HepG2 (cell line): ENCODE measurements at regions not wholly inside any gene's neighbourhood (a gene's known extent, or its start where the extent isn't known, plus 50 kb on each side); places are given as distances from the start of the nearest gene placed in this dataset.

ENCODE experiments used
- ATAC-seq: fragments of 200-7000 bp; cut with Tn5 transposase; 3 replicates; pipeline ENCODE4 v1.9.1; 2020; ENCODE audit warnings: mild to moderate bottlenecking, moderate library complexity
- BruUV-seq: library from RNA; stranded (reverse); fragments of 400-500 nt; replicated peaks from 2 replicates; lab custom pipeline; 2021; lab: Mats Ljungman, UMichigan
- CTCF ChIA-PET: fragments of 300-600 bp; formaldehyde crosslinking; extraction: SDS; loops from one replicate; lab custom pipeline; 2021; ENCODE audit warnings: low total read pairs, inconsistent platforms, low intra/inter-chr PET ratio; lab: Yijun Ruan, JAX
- POLR2A ChIA-PET: fragments of 350-600 bp; sonication (Branson Sonifier 250); formaldehyde crosslinking; loops from one replicate; lab custom pipeline; 2020; ENCODE audit warnings: antibody characterized with exemption, inconsistent platforms; lab: Yijun Ruan, JAX
- DNase-seq: peaks from one replicate; pipeline ENCODE4 v3.0.0-alpha.2; 2015; ENCODE audit warnings: low spot score
- FAIRE-seq: peaks from 3 replicates; lab custom pipeline; 2011; peaks lifted over from hg19 to GRCh38; lab: Jason Lieb, UNC
- H2AFZ ChIP-seq: one replicate; pipeline ENCODE4 v1.6.1; 2011; ENCODE audit warnings: low read length, inconsistent platforms
- H3K27ac ChIP-seq: fragments of 300-600 bp; 3 replicates; pipeline ENCODE4 v1.8.0; 2011; ENCODE audit warnings: mixed run types, mild to moderate bottlenecking, mixed read lengths, low read length, inconsistent platforms; ENCODE audit not compliant: insufficient read depth; ENCODE audit errors: extremely low read length
- H3K27me3 ChIP-seq, 2 experiments: fragments of 200-600 bp in 1 of 2; 2 replicates in 1 of 2; 3 replicates in 1 of 2; pipeline versions ENCODE4 v1.6.0 to v1.8.0; 2011; ENCODE audit warnings: low read length in 2 of 2, mild to moderate bottlenecking in 2 of 2, moderate library complexity in 2 of 2, inconsistent platforms in 1 of 2; ENCODE audit not compliant: insufficient read depth in 2 of 2, control insufficient read depth in 1 of 2
- H3K36me3 ChIP-seq, 2 experiments: fragments of 200-600 bp in 1 of 2; replicated peaks in 1 of 2; 2 replicates in 1 of 2; 3 replicates in 1 of 2; pipeline versions ENCODE4 v1.5.1 to v1.8.0; 2011; ENCODE audit warnings: low read length in 2 of 2, inconsistent platforms in 1 of 2; ENCODE audit not compliant: insufficient read depth in 2 of 2, control insufficient read depth in 1 of 2
- H3K4me1 ChIP-seq: 2 replicates; pipeline ENCODE4 v1.5.1; 2012; ENCODE audit warnings: low read length, inconsistent platforms; ENCODE audit not compliant: insufficient read depth
- H3K4me2 ChIP-seq: 2 replicates; pipeline ENCODE4 v1.6.0; 2011; ENCODE audit warnings: low read depth, low read length, inconsistent platforms
- H3K4me3 ChIP-seq, 3 experiments: fragments of 200-600 bp in 1 of 3; sonication (generic), shearing (Covaris generic) in 1 of 3; replicated peaks in 1 of 3; 2 replicates each; pipeline ENCODE4 v1.5.1; 2011 to 2016; ENCODE audit warnings: low read length in 3 of 3, inconsistent platforms in 2 of 3, low read depth in 2 of 3, mild to moderate bottlenecking in 2 of 3, control low read depth in 1 of 3, mixed read lengths in 1 of 3; ENCODE audit not compliant: insufficient read depth in 1 of 3
- H3K79me2 ChIP-seq: one replicate; pipeline ENCODE4 v1.6.1; 2011; ENCODE audit warnings: low read length, inconsistent platforms; ENCODE audit not compliant: insufficient read depth
- H3K9ac ChIP-seq: 2 replicates; pipeline ENCODE4 v1.6.0; 2011; ENCODE audit warnings: mild to moderate bottlenecking, low read depth, low read length, inconsistent platforms; ENCODE audit not compliant: insufficient read depth
- H3K9me3 ChIP-seq: 2 replicates; pipeline ENCODE4 v1.5.1; 2012; ENCODE audit warnings: mild to moderate bottlenecking, low read length
- H4K20me1 ChIP-seq: 2 replicates; pipeline ENCODE4 v1.6.0; 2011; ENCODE audit warnings: inconsistent platforms, mild to moderate bottlenecking, low read length, moderate library complexity; ENCODE audit not compliant: insufficient read depth
- CEBPB ChIP-seq: IDR thresholded peaks from 2 replicates; pipeline ENCODE4 v1.6.1; 2011; ENCODE audit warnings: low read depth, low read length, improper control_type of control experiment, borderline replicate concordance
- JDP2 ChIP-seq: sonication (generic); formaldehyde crosslinking; IDR thresholded peaks from 2 replicates; pipeline ENCODE4 v1.8.1; 2022; ENCODE audit warnings: missing genetic modification reagents, borderline replicate concordance
- KAT2B ChIP-seq: fragments of 150-350 bp; IDR thresholded peaks from 2 replicates; pipeline ENCODE4 v1.6.1; 2014; ENCODE audit warnings: low read depth, low read length, borderline replicate concordance
- RBAK ChIP-seq: sonication (generic); formaldehyde crosslinking; IDR thresholded peaks from 2 replicates; pipeline ENCODE4 v1.5.1; 2020; ENCODE audit warnings: mild to moderate bottlenecking, missing genetic modification reagents
- ZNF430 ChIP-seq: sonication (generic); formaldehyde crosslinking; IDR thresholded peaks from 2 replicates; pipeline ENCODE4 v1.9.0; 2021; ENCODE audit warnings: mild to moderate bottlenecking, missing genetic modification reagents
- WGBS: methylation state at CpG from one replicate; pipeline ENCODE4 v1.1.6; 2017; ENCODE audit warnings: low lambda C conversion rate; 5-methylcytosine and 5-hydroxymethylcytosine counted together
- in situ Hi-C: cut with HindIII; loops from 2 replicates; pipeline ENCODE4 v1.10.0; 2017; ENCODE audit warnings: low pct_unique_long_range_greater_than_20kb; ENCODE audit not compliant: extremely low pct_ligation_motif_present
- intact Hi-C: fragments of 100-400 bp; cut with micrococcal nuclease; formaldehyde crosslinking; loops from one replicate; pipeline ENCODE4 v1.10.0; 2022; ENCODE audit not compliant: unreplicated experiment
- TF ChIP-seq, protein P1 (sequence below): sonication (generic); formaldehyde crosslinking; IDR thresholded peaks from one replicate; pipeline ENCODE4 v1.5.1; 2020; ENCODE audit warnings: mild to moderate bottlenecking, missing genetic modification reagents; ENCODE audit errors: not compliant biosample characterization
- TF ChIP-seq, protein P2 (sequence below): sonication (generic); formaldehyde crosslinking; IDR thresholded peaks from 2 replicates; pipeline ENCODE4 v1.4.0; 2020; ENCODE audit warnings: low read depth, mild to moderate bottlenecking, missing genetic modification reagents

DNA sequence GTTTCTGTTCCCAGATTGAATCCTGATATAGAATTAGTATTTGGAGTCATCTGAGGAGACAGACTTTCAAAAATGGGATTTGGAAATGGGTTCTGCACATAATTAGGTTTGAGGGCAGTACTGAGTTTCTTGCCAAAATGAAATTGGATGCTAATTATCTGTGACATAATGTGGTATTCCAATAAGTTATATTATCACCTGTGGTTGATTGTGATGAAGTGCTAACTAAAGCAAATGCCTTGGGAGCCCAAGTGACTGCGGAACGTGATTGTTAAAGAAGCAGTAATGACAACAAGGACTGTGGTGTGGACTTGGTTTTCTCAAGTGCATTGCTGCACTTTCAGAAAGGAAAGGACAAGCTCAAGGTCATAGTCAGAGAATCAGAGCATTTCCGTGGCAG lies 337.0 kb downstream of the IPO8 start (continued):
- TF ChIP-seq, protein P1, sequence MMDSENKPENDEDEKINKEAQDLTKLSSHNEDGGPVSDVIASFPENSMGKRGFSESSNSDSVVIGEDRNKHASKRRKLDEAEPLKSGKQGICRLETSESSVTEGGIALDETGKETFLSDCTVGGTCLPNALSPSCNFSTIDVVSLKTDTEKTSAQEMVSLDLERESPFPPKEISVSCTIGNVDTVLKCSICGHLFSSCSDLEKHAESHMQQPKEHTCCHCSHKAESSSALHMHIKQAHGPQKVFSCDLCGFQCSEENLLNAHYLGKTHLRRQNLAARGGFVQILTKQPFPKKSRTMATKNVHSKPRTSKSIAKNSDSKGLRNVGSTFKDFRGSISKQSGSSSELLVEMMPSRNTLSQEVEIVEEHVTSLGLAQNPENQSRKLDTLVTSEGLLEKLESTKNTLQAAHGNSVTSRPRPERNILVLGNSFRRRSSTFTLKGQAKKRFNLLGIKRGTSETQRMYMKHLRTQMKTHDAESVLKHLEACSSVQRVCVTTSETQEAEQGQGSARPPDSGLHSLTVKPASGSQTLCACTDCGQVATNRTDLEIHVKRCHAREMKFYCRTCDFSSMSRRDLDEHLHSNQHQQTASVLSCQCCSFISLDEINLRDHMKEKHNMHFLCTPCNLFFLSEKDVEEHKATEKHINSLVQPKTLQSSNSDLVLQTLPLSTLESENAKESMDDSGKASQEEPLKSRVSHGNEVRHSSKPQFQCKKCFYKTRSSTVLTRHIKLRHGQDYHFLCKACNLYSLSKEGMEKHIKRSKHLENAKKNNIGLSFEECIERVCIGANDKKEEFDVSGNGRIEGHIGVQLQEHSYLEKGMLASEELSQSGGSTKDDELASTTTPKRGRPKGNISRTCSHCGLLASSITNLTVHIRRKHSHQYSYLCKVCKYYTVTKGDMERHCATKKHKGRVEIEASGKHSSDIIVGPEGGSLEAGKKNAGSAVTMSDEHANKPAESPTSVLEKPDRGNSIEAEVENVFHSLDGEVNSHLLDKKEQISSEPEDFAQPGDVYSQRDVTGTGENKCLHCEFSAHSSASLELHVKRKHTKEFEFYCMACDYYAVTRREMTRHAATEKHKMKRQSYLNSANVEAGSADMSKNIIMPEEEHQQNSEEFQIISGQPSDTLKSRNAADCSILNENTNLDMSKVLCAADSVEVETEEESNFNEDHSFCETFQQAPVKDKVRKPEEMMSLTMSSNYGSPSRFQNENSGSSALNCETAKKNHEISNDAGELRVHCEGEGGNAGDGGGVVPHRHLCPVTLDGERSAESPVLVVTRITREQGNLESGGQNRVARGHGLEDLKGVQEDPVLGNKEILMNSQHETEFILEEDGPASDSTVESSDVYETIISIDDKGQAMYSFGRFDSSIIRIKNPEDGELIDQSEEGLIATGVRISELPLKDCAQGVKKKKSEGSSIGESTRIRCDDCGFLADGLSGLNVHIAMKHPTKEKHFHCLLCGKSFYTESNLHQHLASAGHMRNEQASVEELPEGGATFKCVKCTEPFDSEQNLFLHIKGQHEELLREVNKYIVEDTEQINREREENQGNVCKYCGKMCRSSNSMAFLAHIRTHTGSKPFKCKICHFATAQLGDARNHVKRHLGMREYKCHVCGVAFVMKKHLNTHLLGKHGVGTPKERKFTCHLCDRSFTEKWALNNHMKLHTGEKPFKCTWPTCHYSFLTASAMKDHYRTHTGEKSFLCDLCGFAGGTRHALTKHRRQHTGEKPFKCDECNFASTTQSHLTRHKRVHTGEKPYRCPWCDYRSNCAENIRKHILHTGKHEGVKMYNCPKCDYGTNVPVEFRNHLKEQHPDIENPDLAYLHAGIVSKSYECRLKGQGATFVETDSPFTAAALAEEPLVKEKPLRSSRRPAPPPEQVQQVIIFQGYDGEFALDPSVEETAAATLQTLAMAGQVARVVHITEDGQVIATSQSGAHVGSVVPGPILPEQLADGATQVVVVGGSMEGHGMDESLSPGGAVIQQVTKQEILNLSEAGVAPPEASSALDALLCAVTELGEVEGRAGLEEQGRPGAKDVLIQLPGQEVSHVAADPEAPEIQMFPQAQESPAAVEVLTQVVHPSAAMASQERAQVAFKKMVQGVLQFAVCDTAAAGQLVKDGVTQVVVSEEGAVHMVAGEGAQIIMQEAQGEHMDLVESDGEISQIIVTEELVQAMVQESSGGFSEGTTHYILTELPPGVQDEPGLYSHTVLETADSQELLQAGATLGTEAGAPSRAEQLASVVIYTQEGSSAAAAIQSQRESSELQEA (CRISPR knock-in tag) = no peak
- TF ChIP-seq RBAK (CRISPR knock-in tag) (no peak), KAT2B (no peak)

DNA sequence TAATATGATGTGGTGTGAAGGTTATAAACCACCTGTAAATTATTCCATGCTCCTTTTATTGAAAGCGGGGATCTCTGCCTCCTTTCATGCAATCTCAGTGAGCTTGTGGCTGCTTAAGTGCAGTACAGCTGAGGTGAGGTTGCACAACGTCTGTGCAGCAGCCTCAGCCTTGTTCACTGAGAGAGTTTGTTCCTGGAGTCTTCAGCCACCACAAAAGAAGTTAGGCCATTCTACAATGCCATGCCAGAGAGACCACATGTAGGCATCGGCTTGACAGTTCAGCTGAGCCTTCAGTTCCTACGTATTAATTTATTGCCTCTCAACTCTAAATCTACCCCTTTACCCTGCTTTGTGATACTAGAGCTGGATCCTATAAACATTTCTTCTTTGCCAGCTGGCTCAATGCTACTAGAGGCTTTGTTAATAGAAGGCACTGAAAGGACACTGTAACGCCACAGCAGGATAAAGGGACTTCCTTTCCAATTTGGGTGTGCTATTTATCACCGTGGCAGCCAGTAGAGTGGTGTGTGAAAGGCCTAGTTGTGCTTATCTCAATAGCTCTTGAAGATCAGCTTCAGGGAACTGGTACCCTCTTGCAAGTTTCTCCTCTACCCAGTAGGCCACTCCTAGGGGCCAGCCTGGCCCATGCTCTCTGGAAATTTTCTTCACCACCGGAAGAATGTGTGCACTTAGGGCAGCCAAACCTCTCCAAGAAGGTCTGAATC lies 337.7 kb downstream of the IPO8 start:
- ATAC-seq (no peak), FAIRE-seq (no peak), DNase-seq (no peak)
- Histone ChIP-seq H4K20me1 (no peaks in the 10 kb centered on the region), H3K27ac (no peak overlapping the region), H3K36me3 (no peaks in the 10 kb centered on the region), H3K79me2 (no peaks in the 10 kb centered on the region), H3K9ac (no peak overlapping the region), H3K4me1 (no peaks in the 10 kb centered on the region), H3K4me3 (no peak overlapping the region), H3K9me3 (no peaks in the 10 kb centered on the region), H3K27me3 (no peaks in the 10 kb centered on the region), H3K4me2 (no peak overlapping the region), H2AFZ (no peak overlapping the region)
- TF ChIP-seq, protein P2, sequence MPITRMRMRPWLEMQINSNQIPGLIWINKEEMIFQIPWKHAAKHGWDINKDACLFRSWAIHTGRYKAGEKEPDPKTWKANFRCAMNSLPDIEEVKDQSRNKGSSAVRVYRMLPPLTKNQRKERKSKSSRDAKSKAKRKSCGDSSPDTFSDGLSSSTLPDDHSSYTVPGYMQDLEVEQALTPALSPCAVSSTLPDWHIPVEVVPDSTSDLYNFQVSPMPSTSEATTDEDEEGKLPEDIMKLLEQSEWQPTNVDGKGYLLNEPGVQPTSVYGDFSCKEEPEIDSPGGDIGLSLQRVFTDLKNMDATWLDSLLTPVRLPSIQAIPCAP (CRISPR knock-in tag) = no peak
- TF ChIP-seq JDP2 (CRISPR knock-in tag) (no peak), ZNF430 (CRISPR knock-in tag) (no peak), CEBPB (peak; percentile 31; the same call in 1 of the 2 replicates)
- WGBS = 44% methylated on average over 5 of the region's 7 CpGs
- intact Hi-C loops (no loop called here), in situ Hi-C loops (no loop called here)
- CTCF ChIA-PET = no interaction called here
- no TSS peak for BruUV-seq
- POLR2A ChIA-PET = no interaction called here
